ENCODE measurements at regions not wholly inside any gene's neighbourhood (a gene's known extent, or its start where the extent isn't known, plus 50 kb on each side); places are given as distances from the start of the nearest gene placed in this dataset.
"Not testable (repeated sequence)": the region's sequence is repeated elsewhere in the genome, so short reads cannot be mapped to it uniquely, and the experiment has no call there.

DNA sequence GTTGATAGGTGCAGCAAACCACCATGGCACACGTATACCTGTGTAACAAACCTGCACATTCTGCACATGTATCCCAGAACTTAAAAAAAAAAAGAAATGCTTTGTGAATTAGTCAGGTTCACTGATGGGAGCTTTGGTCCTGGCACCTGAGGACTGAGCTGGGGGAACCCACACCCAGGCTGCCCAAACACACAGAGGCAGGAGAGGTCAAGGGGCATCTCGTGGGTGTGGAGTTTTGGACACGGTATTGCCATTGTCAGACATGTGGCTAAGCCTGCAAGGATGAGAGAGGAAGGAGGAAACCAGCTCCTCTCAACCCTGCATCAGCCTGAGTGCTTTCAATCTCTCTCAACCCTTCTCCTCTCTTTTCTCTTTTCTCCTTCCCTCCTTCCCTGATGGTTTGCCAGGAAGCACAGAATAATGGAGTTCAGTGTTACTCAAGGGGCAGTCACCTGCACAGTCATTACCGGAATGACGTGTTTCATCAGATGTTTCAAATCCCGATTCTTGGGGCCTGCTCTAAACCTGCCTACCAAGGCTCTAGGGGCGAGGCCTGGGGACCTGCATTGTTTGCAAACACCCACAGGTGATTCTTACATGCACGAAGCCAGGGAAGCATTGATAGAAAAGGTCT is 89.9 kb upstream of the NEDD9 start:
- no peak for DNase-seq

DNA sequence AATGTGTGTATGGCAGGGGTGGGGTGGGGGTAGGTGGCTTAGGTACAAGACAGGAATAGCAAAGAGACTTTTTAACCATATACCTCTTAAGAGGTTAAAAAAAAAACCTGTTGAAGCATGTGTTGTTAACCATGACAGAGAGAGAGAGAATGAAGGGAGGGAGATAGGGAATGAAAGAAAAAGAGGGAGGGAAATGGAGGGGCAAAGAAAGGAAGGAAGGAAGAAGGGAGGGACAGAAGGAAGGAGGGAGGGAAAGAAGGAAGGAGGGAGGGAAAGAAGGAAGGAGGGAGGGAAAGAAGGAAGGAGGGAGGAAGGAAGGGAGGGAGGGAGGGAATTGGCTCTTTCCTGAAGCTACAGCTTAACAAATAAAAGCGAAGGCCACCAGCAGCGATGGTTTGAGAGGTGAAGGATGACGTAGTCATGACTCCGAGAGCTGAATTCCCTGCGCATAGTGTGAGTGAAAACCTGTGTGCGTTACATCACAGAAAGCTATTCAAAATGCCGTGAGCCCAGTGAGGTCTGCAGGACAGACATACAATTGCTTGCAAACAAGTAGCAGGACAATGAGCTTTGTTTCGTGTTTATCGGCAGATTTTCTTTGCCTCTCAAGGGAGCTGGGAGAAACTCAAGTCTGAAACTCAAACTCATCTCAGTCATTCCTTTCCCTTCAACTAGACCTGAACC is 88.6 kb upstream of the NEDD9 start:
- no peak for DNase-seq

DNA sequence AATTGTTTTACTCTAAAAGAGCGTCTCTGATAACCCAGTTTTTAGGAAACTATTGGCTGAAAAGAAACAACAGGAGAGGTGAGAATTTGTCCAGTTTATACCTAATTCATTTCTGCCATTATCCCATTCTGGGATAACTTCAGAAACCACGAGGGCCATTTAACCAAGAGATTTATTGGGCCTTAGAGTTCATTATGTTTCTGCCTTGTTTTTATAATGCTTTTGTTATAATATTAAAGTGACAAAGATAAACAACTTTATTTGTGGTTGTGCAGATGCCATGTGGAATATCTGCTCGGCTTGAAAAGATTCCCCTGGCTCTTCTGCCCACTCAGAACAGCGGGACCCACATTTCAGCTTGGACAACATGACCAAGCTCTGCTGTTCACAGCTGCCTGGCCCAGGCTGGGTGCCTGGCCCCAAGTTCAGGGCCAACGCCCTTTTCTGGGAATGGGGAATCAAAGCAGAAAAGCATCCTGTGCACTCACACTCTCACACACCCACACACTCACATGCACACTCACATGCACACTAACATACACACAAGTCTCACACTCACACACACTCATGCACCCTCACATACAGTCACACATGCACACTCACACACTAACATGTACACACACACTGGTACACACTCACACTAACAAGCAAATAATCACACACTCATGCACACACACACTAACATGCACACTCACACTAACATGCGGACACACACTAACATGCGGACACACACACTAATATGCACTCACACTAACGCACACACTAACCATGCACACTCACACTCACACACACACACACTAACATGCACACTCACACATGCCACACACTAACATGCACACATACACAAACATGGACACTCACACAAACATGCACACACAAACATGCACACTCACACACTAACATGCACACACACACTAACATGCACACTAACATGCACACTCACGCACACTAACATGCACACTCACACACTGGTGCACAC is 86.7 kb upstream of the NEDD9 start:
- DNase-seq, result no peak

- no peak for DNase-seq
Measured at GRCh38 chr6:11317885-11318771, 85.7 kb upstream of the NEDD9 start.

DNA sequence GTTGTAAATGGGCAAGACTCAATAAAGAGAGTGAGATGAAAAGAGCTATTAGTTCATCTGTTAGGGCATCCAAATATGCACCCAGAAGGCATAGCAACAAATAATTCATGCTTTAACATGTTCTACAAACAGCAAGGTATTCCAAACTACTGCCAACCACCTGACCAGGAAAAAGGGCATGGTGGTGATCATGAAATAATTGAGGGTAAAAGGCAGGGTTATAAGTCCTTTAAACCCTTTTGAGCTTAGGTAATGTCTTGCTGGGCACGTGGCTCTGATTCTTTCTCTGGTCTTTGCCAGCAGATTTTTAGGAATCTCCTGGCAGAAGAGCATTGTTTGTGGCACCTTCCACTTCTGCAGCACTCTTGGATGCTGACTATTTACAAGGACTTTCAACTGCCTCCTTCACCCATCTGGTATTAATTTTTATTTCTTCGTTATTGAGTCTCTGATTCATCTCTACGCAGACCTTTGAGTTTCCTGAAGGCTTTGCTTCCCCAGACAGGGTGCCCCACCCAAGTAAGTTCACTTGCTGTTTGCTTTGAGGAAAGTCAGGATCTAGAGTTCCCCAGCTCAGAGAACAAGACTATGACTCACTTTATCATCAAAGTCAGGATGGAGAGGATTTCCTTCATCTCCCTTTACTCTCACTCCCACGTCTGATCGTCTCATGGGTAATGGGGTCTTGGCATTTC is 83.4 kb upstream of the NEDD9 start:
- DNase-seq, result no peak

DNA sequence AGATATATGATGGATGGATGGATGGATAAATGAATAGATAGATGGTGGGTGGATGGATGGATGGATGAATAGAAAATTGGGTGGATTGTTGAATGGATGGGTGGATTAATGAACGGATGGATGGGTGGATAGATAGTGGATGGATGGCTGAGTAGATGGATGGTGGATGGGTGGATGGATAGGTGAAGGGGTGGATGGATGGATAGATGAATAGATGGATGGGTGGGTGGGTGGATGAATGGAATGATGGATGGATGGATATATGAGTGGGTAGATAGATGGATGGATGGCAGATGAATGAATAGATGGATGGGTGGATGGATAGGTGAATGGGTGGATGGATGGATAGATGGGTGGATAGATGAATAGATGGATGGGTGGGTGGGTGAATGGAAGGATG is 80.7 kb upstream of the NEDD9 start:
- no peak for DNase-seq

- no peak for DNase-seq
Measured at GRCh38 chr6:11311970-11312369, 79.5 kb upstream of the NEDD9 start.

DNA sequence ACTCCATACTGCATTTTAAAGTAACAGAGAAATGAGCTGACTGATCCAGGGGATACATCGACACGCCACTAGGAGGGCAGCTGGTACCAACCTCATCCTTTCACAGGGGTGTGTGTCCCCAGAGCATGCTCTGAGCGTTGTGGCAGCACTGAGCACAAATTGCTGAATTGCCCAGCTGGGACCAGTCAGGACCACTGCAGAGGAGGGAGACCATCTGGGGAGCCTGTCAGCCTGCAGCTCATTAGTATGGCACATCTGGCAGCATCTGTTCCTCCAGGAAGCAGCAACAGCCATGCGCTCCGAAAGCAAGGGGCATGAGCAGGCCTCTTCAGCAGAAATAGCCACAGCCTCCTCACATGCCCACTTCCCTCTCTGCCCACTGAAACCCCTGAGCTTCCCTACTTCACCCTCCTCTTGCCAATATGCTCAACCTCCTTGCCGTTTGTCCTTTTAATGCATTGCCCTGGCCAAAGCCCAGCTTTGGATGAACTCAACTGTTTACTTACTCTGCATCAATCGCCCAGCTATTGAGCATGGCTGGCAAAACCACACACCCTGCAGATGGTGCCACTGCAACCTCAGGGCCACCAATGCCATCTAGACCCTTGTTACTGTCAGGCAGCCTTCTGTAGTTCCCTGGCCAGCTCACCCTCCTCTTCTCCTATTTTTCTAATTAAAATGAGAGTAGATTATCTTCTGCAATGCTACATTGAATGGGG is 77.6 kb upstream of the NEDD9 start:
- no peak for DNase-seq

GRCh38 chr6:11307226-11307625 is 74.8 kb upstream of the NEDD9 start:
- no peak for DNase-seq

DNA sequence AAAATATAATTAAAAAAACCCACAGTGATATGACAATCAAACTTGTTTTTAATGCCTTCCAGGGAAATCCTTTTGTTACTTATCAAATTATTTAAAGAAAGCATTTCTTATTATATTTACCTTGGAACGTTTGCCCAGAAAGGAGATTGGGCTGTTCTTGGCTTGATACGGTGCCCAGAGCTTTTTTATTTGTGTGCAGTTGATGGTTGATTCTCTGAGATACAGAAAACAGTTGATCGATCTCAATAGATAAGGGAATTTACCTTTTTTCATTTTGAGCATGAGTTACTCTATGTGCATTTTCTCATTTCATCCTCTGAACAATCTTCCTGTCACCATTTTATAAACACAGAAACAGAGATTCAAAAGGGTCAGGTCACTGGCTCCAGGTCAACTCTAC is 72.5 kb upstream of the NEDD9 start:
- no peak for DNase-seq

DNA sequence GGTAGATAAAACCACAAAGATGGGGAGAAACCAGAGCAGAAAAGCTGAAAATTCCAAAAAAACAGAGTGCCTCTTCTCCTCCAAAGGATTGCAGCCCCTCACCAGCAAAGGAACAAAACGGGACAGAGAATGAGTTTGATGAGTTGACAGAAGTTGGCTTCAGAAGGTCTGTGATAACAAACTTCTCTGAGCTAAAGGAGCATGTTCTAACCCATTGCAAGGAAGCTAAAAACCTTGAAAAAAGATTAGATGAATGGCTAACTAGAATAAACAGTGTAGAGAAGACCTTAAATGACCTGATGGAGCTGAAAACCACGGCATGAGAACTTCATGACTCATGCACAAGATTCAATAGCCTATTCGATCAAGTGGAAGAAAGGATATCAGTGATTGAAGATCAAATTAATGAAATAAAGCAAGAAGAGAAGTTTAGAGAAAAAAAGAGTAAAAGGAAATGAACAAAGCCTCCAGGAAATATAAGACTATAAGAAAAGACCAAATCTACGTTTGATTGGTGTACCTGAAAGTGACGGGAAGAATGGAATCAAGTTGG is 67.5 kb upstream of the NEDD9 start:
- not testable (repeated sequence) for DNase-seq

GRCh38 chr6:11299421-11299784 is 66.9 kb upstream of the NEDD9 start:
- DNase-seq, result not testable (repeated sequence)

DNA sequence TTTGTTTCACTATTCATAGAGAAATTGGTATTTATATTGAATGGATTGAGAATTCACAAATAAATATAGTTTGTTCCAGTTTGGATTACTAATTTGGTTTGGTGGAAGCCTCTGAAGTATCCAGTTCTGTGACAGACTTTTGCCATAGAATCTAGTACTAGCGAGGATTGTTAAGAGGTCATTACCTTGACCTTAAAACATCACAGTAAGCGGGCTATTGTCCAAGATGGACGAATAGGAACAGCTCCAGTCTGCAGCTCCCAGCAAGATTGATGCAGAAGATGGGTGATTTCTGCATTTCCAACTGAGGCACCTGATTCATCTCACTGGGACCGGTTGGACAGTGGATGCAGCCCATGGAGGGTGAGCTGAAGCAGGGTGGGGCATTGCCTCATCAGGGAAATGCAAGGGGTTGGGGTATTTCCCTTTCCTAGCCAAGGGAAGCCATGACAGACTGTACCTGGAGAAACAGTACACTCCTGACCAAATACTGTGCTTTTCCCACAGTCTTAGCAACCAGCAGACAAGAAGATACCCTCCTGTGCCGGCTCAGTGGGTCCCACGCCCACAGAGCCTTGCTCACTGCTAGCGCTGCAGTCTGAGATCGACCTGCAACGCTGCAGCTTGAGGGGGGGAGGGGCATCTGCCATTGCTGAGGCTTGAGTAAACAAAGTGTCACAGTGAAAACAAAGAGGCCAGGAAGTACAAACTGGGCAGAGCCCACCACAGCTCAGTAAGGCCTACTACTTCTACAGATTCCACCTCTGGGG is 66.4 kb upstream of the NEDD9 start:
- DNase-seq, result no peak

DNA sequence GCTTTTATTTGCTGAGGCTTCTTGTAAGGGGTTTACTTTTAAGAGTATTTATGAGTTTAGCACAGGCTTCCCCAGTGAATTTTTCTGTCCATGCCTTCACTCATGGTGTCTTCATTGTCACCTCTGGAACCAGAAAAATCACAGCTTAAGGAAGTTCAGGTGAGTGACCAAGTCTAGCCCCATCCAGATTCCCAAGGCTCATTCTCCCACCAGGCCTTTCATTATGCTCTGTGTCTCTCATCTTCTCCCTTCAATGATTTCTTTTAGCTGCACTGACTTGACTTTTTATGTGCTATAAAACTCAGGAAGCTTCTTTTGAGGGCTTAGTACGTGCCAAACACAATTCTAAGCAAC is 64.9 kb upstream of the NEDD9 start:
- no peak for DNase-seq

- no peak for DNase-seq
Measured at GRCh38 chr6:11296449-11297375, 64.2 kb upstream of the NEDD9 start.

GRCh38 chr6:11295969-11296368 is 63.5 kb upstream of the NEDD9 start:
- no peak for DNase-seq

- DNase-seq, result no peak
Measured at GRCh38 chr6:11294228-11294627, 61.8 kb upstream of the NEDD9 start.

DNA sequence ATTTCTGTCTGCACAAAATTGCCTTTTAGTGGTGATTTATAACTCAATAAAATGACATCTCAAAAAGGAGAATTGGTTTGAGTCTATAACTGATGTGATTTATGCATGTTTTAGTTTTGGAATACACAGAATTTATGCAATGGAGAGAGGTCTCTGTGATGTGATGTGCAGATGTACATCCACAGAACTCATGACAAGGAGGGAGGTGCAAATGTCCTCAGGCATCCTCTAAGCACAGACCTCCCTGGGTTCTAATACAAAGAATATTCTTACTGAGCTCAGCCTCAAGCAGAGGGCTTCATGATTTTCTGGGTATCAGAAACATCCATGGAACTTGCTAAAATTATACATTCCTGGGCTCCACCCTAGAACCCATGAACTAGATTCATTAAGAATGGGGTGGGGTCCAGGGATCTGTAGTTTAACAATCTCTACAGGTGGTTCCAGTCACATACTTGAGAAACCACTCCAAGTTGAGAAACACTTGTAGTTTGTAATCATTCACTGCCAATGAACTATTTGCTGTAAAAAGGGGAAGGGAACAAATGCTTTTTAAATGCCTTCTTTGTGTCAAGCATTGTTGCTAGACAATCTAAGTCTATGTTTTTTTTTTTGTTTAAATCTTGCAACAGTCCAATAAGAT is 60.2 kb upstream of the NEDD9 start:
- no peak for DNase-seq

DNA sequence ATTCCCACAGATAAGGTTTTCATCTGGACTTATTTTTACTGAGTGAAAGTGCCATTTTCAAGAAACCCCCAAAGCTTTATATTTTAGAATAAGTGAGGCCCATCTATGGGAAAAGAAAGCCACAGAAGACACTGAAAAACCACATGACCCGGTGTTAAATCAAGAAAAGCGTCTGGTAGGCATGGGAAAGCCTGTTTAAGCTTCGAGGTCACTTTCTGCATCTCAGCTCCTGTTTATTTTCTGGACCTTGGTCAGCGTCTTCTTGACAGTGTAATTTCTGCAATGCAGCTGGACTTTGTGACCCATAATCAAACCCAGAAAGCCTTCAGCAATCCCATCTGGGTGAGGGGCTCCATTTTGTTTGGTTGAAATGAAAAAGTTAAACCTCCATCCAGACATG is 59.6 kb upstream of the NEDD9 start:
- no peak for DNase-seq
